Fibroblast of upper back skin (primary cell): ENCODE measurements at regions not wholly inside any gene's neighbourhood (a gene's known extent, or its start where the extent isn't known, plus 50 kb on each side); places are given as distances from the start of the nearest gene placed in this dataset.
"Not testable (repeated sequence)": the region's sequence is repeated elsewhere in the genome, so short reads cannot be mapped to it uniquely, and the experiment has no call there.

Source experiments
- DNase-seq: peaks from one replicate; pipeline ENCODE4 v3.0.0-alpha.2; 2013

DNA sequence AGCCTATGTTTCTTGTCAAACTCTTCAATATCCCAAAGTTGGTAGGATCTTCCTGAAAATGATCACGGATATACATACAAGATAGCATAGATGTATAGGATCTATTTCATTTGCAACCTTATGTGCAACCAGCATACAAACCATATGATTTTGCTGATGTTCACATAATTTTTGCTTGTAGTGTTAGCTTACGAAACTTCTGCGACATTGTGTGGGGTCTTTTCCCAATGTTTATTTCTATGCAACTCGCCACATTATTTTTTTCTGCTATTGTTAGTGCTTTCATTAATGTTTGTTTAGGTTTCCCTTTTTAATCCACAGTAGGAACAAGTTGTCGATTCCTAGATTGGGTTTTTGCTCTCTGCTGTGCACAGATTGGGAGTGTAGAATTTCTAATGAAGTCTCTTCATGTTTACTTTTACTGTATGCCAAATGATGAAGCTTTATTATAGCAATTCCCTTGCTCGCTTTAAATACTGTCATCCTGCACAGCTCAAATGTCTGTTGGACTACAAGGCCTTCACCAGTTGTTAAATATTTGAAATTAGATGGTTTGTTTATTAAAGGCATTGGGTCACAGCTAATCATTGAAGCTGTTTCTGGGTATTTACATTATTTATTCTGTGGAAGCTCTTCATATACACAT, 257.6 kb upstream of the PCDH7 start:
- DNase-seq, result no peak

DNA sequence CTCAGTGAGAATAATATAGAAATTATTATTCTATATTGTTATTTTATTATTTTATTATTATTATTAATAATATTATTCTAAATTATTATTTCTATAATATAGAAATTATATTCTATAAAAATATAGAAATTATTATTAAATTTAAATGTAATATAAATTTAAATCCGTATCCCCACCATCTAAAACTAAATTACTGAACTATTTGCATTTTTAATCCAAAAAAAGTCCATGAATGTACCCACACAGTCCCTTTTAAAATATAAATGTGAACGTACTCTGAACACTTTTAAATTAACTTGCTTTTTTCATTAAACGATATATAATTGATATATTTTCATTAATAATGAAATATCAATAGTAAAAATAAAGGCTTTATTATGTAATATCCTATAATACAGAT, 248.3 kb upstream of the PCDH7 start:
- DNase-seq, result no peak

DNA sequence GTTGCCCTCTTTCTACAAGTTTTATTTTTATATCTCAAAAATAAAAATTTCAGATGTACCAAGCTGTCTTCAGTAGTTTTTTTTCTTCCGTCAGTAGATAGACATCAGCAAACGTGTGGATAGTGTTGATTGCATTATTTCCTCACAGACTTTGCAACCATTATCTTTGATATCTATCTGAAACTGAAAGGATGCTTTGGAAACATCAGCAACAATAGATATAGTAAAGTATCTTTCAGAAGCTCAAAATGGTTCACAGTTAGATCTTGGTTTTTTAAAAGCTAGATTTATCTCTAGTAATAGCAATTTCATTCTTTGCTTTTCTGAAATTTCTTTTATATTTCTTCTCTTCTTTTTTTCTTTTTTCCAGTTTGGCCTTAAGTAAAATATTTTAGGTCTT, 246.9 kb upstream of the PCDH7 start:
- no peak for DNase-seq

DNA sequence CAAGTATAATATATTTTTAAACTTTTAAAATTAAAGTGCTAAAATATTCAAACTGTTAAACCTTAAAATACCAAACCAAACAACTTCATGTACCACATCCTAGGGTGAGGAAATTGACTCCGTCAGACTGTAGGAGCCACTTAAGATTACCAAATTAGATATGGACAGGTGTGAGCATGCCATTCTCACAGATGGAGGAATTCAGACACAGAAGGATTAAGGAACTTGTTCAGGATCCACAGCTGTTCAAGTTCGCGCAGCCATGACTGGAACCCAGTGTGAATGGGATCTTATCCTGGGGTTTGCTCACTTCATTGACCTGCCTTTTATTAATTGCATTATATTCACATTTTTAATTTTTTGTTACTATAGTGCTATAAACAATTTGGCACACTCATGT, 224.9 kb upstream of the PCDH7 start:
- DNase-seq, result no peak

DNA sequence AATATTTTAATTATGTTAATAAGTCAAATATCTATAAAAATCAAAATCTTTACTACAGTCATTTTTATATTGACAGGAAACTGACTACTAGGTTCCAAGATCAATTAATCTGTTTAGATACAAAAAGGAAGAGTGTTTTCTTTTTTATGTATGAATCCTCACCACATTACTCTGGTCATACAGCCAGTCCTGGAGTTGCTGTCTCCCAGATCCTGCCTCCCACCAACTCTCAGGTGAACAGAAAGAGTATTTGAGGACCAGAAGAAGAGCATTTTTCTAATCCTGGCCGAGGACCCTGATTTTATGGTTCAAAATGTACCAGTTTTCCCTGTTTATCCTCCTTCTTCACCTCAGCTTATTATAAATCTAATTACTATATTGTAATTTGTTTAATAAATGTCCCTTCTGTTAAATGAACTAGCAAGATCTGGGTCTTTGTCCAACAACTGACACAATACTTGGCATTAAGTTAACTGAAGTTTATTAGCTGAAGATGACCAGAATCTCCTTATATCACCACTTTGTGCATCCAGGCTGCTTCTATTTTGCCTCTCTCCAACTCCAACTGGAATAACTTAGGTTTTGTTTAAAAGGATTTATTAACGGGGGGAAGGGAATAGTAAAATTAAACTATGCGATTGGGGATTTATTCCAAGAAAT, 224.4 kb upstream of the PCDH7 start:
- no peak for DNase-seq

GRCh38 chr4:30511751-30512150, 208.4 kb upstream of the PCDH7 start:
- no peak for DNase-seq

DNA sequence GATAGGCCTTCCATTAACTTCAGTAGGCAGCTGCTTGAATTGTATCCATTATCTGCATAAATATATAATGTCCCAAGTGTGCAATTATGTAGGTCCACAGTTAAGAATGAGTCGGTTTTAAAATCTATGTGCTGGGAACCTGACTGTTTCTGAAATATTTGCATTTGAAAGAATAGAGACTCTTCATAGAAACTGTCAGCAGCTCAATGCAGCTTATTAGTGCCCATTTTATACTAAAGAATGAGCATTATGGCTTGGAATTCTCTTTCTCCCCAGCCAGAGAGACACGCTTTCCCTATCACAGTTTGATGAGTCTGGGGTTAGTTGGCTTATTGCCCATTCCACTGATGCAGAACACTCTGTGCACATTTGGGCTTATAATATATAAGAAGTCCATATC, 202.0 kb upstream of the PCDH7 start:
- no peak for DNase-seq

GRCh38 chr4:30525662-30526315, 194.4 kb upstream of the PCDH7 start:
- DNase-seq, result peak; percentile 18

DNA sequence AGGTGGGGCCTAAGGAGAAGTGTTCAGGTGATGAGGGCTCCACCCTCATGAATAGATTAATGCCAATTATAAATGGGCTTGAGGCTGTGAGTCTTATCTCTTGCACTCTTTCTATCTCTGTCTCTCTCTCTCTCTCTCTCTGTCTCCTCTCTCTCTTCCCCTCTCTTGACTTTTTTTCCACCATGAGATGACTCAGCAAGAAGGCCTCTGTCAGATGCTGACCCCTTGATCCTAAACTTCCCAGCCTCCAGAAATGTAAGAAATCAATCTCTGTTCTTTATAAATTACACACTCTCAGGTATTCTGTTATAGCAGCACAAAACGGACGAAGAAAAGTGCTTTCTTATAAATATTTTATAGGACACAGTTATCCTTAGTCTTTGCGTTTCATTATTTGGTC, 184.9 kb upstream of the PCDH7 start:
- DNase-seq, result peak; percentile 10

- DNase-seq, result peak; percentile 30
Measured at GRCh38 chr4:30536231-30536630, 183.9 kb upstream of the PCDH7 start.

DNA sequence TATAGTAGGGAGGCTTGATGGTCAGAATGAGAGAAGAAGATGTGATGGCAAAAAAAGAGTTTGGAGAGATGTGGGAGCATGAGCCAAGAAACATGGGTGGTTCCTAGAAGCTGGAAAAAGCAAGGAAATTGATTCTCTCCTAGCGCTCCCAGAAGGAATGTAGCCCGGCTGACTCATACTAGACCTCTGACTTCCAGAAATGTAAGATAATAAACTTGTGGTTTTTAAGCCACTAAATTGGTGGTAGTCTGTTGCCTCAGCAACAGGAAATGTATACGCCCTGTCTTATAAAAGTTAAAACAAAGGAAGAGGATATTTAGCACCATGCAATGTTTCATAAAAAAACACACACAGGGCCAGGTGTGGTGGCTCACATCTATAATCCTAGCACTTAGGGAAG, 182.7 kb upstream of the PCDH7 start:
- DNase-seq, result peak; percentile 91

DNA sequence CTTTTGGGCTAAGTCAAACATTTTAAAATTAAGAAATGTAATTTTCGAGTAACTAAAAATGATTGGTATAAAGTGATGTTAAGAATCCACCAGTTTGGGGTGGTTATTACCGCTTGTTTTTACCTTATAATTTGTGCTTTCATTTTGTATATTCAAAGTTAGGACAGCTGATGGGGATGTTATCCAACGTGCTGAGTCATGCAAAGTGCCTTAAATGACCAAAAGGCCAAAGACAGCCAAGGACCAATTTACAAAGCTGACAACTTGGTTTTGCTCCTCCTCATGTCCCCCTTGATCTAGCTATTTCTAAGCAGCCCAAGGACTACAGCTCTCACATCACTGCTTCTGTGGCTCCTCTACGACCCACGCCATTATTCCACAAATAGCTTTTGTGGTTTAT, 181.4 kb upstream of the PCDH7 start:
- DNase-seq, result no peak

- no peak for DNase-seq
Measured at GRCh38 chr4:30543057-30543456, 177.1 kb upstream of the PCDH7 start.

DNA sequence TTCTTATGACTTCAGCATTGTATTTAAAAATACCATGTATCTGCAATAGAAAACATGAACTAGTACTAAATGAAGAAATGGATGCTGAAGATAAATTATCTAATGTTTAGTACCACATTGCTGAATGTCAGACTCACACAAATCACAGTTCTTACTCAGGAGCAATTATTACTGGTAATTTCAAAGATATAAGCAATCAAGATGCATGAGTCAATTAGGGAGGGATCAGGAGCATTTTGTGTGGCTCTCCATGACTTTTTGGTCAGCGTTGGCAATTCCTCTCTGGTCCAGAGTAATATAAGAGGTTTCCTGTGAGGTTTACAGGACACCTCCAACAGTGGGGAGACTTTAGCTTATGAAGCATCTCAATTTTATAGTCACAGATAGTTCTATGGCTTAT, 167.0 kb upstream of the PCDH7 start:
- DNase-seq, result no peak

DNA sequence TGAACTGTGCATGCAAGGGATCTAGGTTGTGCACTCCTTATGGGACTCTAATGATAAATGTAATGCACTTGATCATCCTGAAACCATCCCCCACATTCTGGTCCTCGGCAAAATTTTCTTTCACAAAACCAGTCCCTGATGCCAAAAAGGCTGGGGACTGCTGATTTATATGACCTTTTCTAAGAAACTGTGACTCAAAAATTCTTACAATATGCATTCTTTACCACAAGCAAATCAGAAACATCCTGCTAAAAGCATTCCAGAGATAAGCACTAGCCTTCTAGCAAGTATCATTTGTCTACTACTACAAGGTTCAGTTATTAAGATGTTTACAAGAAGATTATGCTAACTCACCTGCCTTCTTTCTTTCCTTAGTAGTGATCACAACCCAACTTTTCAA, 166.5 kb upstream of the PCDH7 start:
- peak; percentile 52 for DNase-seq

GRCh38 chr4:30555775-30556174, 164.4 kb upstream of the PCDH7 start:
- DNase-seq, result no peak

GRCh38 chr4:30559481-30559880, 160.7 kb upstream of the PCDH7 start:
- DNase-seq, result no peak

- no peak for DNase-seq
Measured at GRCh38 chr4:30586850-30587249, 133.3 kb upstream of the PCDH7 start.

DNA sequence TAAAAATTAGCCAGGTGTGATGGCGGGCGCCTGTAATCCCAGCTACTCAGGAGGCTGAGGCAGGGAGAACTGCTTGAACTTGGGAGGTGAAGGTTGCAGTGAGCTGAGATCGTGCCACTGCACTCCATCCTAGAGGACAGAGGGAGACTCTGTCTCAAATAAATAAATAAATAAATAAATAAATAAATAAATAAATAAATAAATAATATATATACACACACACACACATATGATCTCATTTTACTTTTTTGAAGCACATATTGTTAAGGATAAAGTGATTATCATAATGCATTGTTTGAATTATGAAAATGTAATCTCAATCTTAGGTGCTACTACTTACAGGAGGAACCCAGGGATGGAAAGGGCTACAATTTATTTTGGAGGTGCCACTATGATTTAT, 130.5 kb upstream of the PCDH7 start:
- not testable (repeated sequence) for DNase-seq

DNA sequence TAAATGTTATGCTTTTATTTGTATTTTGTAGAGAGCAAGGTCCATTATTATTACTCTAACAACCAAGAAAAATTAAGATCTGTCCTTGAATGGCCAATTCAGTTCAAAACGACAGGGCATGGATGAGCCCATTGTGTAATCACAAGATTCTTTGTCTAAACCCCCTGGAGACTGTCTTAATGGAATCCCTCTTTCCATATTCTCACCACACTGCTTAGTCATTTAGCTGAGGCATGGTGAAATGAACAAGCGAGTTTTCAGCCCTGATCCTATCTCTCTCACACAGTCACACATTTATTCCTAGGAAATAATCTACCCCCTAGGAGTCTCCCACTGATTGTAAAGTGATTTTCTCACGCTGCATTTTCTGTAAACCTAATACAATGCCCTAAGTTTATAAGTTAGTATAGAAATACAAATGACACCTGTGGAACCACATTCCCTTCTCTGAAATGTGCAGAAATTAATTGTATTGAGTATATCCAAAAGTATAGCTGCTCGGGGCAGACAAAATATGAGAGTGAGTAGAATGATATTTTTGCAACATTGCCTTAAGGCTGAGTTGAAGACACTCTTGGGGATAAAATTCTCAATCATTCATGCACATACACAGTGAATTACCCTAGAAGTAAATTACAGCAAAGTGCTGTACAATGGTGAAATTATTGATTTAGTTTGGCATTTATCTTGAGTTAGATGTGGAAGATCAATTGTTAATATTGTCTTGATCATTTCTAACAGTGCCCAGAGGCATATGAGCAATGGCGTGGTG, 119.7 kb upstream of the PCDH7 start:
- peak; percentile 84 for DNase-seq

- no peak for DNase-seq
Measured at GRCh38 chr4:30601070-30601865, 118.9 kb upstream of the PCDH7 start.

- peak; percentile 75 for DNase-seq
Measured at GRCh38 chr4:30605616-30606190, 114.5 kb upstream of the PCDH7 start.
